AG04450 (cell line): ENCODE measurements at regions not wholly inside any gene's neighbourhood (a gene's known extent, or its start where the extent isn't known, plus 50 kb on each side); places are given as distances from the start of the nearest gene placed in this dataset.

ENCODE experiments used
- CTCF ChIA-PET: fragments of 300-600, 350-600 bp; formaldehyde crosslinking; extraction: SDS; loops from one replicate; lab custom pipeline; 2022; ENCODE audit warnings: antibody characterized with exemption, inconsistent platforms; lab: Charles Lee
- POLR2A ChIA-PET: fragments of 350-600 bp; formaldehyde crosslinking; extraction: SDS; loops from one replicate; lab custom pipeline; 2021; ENCODE audit warnings: antibody characterized with exemption, inconsistent platforms; lab: Yijun Ruan, JAX
- DNase-seq: peaks from one replicate; pipeline ENCODE4 v3.0.0-alpha.2; 2011; ENCODE audit warnings: low read depth, low spot score
- H3K27ac ChIP-seq: one replicate; pipeline ENCODE4 v1.5.1; 2012; ENCODE audit warnings: low read depth, low read length, control low read depth
- H3K27me3 ChIP-seq: one replicate; pipeline ENCODE4 v1.6.0; 2012; ENCODE audit warnings: low read length; ENCODE audit not compliant: control insufficient read depth, insufficient read depth
- H3K4me3 ChIP-seq: 2 replicates; pipeline ENCODE4 v1.5.1; 2011; ENCODE audit warnings: mild to moderate bottlenecking, low read depth, low read length, control low read depth
- H3K9me3 ChIP-seq: 2 replicates; pipeline ENCODE4 v1.5.1; 2012; ENCODE audit warnings: low read length; ENCODE audit not compliant: control insufficient read depth, insufficient read depth
- CTCF ChIP-seq: IDR thresholded peaks from 2 replicates; pipeline ENCODE4 v1.5.1; 2011; ENCODE audit warnings: low read depth, low read length, control low read depth, inconsistent platforms

- TF ChIP-seq CTCF, result no peak
- POLR2A ChIA-PET, result no interaction called here
- Histone ChIP-seq H3K27ac (no peak overlapping the region), H3K9me3 (no peaks in the 10 kb centered on the region; the same call in 1 of the 2 replicates), H3K27me3 (no peaks in the 10 kb centered on the region), H3K4me3 (no peak overlapping the region)
- no peak for DNase-seq
- CTCF ChIA-PET, result no interaction called here
Measured at GRCh38 chr5:92353107-92354030, 970.3 kb upstream of the ARRDC3 start.

- no peak for TF ChIP-seq CTCF
- ChIA-PET POLR2A (no interaction called here), CTCF (no interaction called here)
- Histone ChIP-seq H3K27ac (no peak overlapping the region), H3K27me3 (no peaks in the 10 kb centered on the region), H3K4me3 (no peak overlapping the region), H3K9me3 (no peaks in the 10 kb centered on the region)
- DNase-seq, result no peak
Measured at GRCh38 chr5:92337772-92338234, 954.7 kb upstream of the ARRDC3 start.

- Histone ChIP-seq H3K4me3 (no peak overlapping the region), H3K9me3 (no peaks in the 10 kb centered on the region), H3K27me3 (no peaks in the 10 kb centered on the region), H3K27ac (no peak overlapping the region)
- no peak for DNase-seq
- no peak for TF ChIP-seq CTCF
- ChIA-PET POLR2A (no interaction called here), CTCF (no interaction called here)
Measured at GRCh38 chr5:92332039-92332438, 948.9 kb upstream of the ARRDC3 start.

- ChIA-PET CTCF (no interaction called here), POLR2A (no interaction called here)
- no peak for TF ChIP-seq CTCF
- no peak overlapping the region for H3K4me3 ChIP-seq
- H3K9me3 ChIP-seq, result no peaks in the 10 kb centered on the region
- no peak overlapping the region for H3K27ac ChIP-seq
- no peak for DNase-seq
- H3K27me3 ChIP-seq, result no peaks in the 10 kb centered on the region
Measured at GRCh38 chr5:92330365-92330764, 947.2 kb upstream of the ARRDC3 start.

- POLR2A ChIA-PET, result no interaction called here
- CTCF ChIA-PET, result no interaction called here
- DNase-seq, result no peak
- Histone ChIP-seq H3K4me3 (no peak overlapping the region), H3K27ac (no peak overlapping the region), H3K9me3 (no peaks in the 10 kb centered on the region), H3K27me3 (no peaks in the 10 kb centered on the region)
- TF ChIP-seq CTCF, result no peak
Measured at GRCh38 chr5:92329759-92330158, 946.6 kb upstream of the ARRDC3 start.
